ENCODE measurements at regions not wholly inside any gene's neighbourhood (a gene's known extent, or its start where the extent isn't known, plus 50 kb on each side); places are given as distances from the start of the nearest gene placed in this dataset.
"Not testable (repeated sequence)": the region's sequence is repeated elsewhere in the genome, so short reads cannot be mapped to it uniquely, and the experiment has no call there.

DNA sequence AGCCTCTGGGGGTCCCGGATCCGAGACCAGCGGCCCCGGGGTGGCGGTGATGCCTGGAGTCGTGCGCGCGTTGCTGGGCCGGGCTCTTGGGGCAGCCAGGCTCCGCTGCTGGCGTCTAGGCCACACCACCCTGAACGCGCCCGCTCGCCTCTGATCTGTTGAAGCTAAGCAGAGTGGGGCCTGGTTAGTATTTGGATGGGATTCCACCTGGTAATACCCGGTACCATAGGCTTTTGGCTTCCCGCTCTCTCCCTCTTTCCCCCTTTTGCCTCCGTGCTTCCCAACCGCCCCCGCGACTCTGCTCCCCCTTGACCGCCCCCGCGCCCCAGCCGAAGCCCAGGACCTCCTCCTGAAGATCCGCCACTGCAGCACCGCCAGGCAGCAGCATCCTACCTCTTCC lies 1383.5 kb upstream of the DEFB115 start:
- H3K4me3 ChIP-seq (ENCODE audit: low read depth, low read length): peak overlapping the region; percentile 49

DNA sequence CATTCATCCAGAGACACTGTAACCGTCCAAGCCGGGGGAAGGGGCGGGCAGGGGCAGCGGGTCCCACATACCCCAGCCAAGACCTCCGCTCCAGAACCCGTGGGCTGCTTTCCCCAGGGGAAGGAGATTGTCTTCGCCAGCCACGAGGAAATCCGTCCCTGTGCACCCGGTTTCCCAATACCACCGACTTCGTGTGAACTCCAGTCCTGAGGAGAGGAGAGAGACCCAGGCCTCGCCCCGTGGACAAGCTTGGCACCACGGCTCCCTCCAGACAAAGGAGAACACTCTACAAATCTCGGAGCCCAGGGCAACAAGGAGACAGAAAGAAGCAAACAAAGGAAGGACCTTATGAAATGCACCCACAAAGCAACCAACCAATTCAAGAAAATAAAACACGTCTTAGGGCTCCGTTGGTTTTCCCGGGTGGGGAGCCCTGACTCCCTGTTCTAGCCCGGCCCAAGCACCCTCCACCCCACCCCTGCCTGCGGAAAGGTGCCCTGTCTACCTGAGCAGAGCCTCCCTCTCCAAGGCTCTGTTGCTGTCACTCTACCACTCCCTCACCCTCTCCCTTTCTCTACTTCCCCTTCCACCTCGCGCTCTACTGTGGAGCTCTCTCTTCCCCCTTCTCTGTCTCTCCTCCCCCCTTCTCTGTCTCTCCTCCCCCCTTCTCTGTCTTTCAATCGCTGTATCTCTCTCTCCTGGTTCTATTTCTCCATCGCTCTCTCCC lies 1382.8 kb upstream of the DEFB115 start:
- TF ChIP-seq, protein P1, sequence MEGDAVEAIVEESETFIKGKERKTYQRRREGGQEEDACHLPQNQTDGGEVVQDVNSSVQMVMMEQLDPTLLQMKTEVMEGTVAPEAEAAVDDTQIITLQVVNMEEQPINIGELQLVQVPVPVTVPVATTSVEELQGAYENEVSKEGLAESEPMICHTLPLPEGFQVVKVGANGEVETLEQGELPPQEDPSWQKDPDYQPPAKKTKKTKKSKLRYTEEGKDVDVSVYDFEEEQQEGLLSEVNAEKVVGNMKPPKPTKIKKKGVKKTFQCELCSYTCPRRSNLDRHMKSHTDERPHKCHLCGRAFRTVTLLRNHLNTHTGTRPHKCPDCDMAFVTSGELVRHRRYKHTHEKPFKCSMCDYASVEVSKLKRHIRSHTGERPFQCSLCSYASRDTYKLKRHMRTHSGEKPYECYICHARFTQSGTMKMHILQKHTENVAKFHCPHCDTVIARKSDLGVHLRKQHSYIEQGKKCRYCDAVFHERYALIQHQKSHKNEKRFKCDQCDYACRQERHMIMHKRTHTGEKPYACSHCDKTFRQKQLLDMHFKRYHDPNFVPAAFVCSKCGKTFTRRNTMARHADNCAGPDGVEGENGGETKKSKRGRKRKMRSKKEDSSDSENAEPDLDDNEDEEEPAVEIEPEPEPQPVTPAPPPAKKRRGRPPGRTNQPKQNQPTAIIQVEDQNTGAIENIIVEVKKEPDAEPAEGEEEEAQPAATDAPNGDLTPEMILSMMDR (IDR thresholded peaks at IDR 0.05; ENCODE audit: low read depth, low read length): no peak
- no peak overlapping the region for H3K4me3 ChIP-seq (ENCODE audit: low read depth, low read length)

More for the DNA sequence above, 1383.5 kb upstream of the DEFB115 start:
- TF ChIP-seq, protein P1 (IDR thresholded peaks at IDR 0.05; ENCODE audit: low read depth, low read length): no peak

DNA sequence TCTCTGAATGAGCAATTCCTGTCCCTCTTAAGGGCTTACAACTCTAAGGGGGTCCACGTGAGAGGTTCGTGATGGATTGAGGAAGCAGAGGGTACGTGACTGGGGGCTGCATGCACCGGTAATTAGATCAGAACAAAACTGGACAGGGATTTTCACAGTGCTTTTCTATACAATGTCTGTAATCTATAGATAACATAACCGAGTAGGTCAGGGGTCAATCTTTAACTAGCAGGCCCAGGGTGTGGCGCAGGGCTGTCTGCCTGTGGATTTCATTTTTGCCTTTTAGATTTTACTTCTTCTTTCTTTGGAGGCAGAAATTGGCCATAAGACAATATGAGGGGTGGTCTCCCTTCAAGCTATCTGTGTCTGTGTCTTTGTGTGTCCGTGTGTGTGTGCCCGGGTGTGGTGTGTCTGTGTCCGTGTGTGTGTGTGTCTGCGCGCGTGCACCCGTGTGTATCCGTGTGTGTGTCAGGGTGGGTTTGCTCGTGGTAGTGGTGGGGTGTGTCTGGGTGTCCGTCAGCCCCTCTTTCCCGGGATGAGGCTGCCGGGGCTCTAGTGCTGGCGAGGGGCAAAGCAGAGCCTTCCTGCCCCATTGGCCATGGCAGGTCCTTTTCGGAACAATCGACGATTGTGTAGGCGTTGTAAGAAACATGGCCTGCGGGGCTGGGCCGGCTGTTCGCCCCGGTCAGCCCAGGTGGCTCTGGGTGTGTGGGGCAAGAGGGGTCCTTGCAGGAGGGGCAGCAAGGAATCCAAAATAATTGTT lies 1382.0 kb upstream of the DEFB115 start:
- not testable (repeated sequence) for H3K4me3 ChIP-seq (ENCODE audit: low read depth, low read length)

DNA sequence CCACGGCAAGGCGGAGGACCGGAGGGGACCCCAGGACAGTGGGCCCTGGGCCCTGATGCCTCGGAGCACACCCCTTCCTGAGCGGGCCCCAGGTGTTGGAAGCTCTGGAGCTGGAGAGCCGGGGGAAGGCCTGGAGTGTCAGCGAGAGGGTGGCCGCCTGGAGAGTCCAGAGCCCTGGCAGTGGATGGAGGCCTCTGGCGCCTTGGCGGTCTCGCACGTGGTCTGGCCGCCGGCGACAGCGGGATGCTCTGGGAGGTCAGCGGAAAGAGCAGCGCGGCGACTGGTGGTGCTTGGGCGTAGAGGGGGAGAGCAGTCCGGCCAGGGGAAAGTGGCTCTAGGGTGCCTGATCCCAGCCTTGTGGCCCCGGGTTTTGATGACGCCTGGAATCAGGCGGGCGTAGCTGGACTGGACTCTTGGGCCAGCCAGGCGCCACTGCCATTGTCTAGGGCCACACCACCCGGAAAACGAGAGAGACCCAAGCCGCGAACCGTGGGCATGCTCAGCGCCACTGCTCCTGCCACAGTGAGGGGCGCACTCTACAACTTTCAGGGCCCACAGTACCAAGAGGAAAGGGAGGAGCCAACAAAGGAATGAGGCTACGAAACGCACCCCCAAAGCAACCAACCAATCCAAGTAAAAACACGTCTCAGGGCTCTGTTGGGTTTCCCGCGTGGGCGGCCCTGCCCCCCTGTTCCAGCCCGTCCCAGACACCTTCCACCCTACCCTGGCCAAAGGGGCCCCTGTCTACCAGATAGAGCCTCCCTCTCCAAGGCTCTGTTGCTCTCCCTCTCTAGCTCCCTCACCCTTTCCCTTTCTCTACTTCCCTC lies 1381.2 kb upstream of the DEFB115 start:
- H3K4me3 ChIP-seq (ENCODE audit: low read depth, low read length): not testable (repeated sequence)

DNA sequence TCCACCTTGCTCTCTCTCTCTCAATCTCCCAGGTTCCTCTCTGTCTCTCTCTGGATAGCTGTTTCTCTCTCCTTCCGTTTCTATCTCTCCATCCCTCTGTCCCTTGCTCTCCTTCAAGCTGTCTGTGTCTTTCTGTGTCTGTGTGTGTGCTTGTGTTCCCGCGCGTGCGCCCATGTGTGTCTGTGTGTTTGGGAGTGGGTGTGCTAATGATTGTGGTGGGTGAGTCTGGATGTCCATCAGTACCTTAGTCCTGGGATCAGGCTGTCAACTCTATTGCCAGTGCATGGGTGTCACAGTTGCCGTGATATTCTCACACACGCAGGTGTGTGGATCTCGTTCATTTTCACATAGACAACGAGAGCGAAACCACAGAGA lies 1380.6 kb upstream of the DEFB115 start:
- TF ChIP-seq, protein P1 (IDR thresholded peaks at IDR 0.05; ENCODE audit: low read depth, low read length): no peak
- no peak overlapping the region for H3K4me3 ChIP-seq (ENCODE audit: low read depth, low read length)

DNA sequence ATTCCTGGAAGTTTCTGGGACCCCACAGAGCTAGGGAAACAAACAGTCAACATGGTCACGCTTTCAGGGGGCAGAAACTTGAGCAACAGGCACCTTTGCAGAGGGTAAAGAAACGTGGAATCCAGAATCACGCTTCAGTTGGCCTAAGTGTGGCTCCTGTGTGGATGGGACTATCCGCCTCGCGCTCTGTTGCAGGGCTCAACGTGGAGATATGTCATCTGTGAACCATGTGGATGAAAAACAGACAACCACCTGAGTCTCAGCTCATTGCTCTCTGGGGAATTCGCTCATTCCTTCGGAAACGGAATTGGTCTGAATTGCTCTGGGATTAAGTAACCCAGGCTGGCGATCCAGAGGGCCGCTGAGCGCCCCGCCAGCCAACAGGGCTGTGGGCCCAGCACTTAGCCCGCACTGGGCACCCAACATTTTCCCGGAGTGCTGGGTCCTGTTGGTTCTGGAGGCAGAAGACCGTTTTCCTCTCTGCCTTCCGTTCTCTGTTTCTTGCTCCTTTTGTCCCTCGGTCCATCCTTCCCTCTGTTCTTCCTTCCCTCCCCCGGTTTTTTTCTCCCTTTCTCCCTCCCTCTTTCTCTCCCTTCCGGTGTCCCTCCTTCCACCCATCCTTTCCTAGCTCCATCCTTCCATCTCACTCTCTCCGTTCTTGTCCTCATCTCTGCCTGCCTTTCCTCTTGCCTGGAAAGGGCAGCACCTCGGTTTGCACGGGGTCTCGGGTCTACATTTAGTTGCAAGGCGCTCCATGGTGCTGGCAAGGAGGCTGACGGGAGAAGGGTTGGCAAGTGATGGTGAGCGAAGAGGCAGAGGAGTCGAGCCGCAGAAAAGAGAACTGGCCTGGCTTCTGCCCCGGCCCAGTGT lies 1379.8 kb upstream of the DEFB115 start:
- not testable (repeated sequence) for H3K4me3 ChIP-seq (ENCODE audit: low read depth, low read length)

DNA sequence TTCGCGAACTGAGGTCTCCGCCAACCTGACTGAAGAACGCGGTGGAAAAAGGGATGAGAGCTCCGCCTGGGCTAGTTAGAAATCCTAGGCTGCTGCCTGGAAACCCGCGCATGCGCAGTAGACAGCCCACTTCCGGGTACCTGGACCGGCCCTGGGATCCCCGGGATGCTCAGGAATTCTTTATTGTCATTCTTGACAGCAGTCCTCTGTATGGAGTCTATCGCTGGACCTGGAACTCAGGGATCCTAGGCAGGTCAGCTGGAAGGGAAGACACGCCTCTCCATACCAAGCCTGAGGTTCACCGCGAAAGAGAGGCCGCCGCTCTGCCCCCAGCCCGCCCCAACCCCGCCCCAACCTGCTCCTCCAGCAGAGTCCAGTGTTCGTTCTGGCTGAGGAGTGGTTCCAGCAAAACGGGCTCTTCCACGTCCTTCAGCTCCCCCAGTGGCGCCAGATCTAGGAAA lies 1379.2 kb upstream of the DEFB115 start:
- no peak overlapping the region for H3K4me3 ChIP-seq (ENCODE audit: low read depth, low read length)
- TF ChIP-seq, protein P1 (IDR thresholded peaks at IDR 0.05; ENCODE audit: low read depth, low read length): no peak

DNA sequence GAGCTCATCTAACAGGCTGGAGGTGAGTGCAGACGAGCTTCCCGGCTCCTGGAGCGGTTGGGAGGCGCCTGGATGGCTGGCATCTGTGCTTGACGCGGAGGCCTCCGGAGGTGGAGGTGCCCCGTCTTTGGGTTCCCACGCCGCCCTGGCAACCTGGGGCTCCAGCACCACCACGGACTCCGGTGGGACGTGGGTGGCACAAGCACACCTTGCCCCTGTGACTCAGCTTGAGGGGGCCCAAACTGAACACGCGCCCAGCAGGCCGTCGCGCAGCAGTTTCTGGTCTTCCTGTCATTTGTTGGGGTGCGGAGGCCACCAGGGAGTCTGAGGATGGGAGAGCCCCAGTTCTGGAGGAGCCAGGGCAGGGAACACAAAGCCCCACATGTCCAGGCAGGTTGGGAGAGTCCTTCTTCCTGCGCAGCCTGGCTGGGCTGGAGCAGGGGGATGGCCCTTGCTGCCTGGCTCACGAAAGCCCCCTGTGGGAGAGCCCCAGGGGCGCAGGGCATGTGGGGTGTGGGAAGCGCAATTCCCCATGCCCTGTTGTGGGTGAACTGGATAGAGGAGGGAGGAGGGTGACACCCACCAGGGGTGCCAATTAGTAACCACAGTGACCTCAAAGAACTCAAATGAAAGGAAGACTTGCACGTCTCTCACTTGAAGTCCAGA lies 1378.6 kb upstream of the DEFB115 start:
- TF ChIP-seq, protein P1 (IDR thresholded peaks at IDR 0.05; ENCODE audit: low read depth, low read length): no peak
- no peak overlapping the region for H3K4me3 ChIP-seq (ENCODE audit: low read depth, low read length)

DNA sequence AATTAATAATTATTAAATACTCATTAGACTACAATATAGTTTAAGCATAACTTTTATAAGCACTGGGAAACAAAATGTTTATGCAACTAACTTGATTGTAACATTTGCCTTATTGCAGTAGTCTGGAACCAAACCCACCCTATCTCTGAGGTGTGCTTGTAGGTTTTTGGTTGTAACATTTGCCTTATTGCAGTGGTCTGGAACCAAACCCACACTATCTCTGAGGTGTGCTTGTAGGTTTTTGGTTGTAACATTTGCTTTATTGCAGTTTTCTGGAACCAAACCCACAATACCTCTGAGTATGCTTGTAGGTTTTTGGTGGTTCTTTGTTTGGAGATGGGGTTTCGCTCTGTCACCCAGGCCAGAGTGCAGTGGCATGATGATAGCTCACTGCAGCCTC lies 1376.4 kb upstream of the DEFB115 start:
- H3K4me3 ChIP-seq (ENCODE audit: low read depth, low read length): not testable (repeated sequence)

DNA sequence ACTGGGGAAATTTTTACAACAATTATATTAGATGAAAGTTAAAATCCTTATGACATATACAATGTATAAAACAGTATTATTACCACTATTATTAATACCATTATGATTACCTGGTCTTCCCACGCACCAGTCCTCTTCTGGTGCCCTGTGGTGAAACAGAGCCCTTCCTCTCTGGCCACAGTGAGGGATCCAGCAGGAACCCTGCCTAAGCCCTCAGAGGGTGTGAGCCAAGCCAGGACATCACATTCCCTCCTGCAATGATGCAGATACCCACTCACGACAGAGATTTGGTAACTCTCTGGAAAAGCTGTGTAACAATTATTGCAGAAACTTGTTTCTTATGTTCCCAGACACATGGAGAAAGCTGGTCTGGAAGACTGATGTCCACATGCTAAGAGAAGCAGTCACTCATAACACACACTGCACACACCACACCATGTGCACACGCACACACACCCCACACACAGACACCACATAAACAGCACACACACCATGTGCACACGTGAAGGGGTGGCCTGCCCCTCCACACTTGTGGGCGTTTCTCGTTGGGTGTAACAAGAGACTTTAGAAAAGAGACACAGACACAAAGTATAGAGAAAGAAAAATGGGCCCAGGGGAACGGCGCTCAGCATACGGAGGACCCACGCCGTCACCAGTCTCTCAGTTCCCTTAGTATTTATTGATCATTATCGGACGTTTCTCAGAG lies 1373.8 kb upstream of the DEFB115 start:
- H3K4me3 ChIP-seq (ENCODE audit: low read depth, low read length): not testable (repeated sequence)

DNA sequence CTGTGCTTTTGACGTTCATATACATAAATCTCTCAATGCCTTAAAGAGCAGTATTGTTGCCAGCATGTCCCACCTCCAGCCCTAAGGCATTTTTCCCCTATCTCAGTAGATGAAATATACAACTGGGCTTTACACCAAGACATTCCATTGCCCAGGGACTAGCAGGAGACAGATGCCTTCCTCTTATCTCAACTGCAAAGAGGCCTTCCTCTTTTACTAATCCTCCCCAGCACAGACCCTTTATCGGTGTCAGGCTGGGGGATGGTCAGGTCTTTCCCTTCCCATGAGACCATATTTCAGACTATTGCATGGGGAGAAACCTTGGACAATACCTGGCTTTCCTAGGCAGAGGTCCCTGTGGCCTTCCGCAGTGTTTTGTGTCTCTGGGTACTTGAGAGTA lies 1373.1 kb upstream of the DEFB115 start:
- H3K4me3 ChIP-seq (ENCODE audit: low read depth, low read length): not testable (repeated sequence)

Data from WI38 (cell line).